T-cell (primary cell): ENCODE measurements at regions not wholly inside any gene's neighbourhood (a gene's known extent, or its start where the extent isn't known, plus 50 kb on each side); places are given as distances from the start of the nearest gene placed in this dataset.

Experiments
- ATAC-seq, 4 experiments: fragments of 200-7000 bp in 3 of 4; fragments of 150-1000 bp in 1 of 4; cut with Tn5 transposase; replicated peaks in 1 of 4; 1 replicate in 3 of 4; 2 replicates in 1 of 4; pipeline ENCODE4 v1.10.0; 2021; ENCODE audit warnings: moderate library complexity in 3 of 4, mild to moderate bottlenecking in 2 of 4, moderate number of reproducible peaks in 1 of 4
- CTCF ChIA-PET, 2 donors: fragments of 300-600 bp; sonication (Branson Sonifier 250); formaldehyde crosslinking; loops; one replicate each; lab custom pipeline; 2022; ENCODE audit warnings: antibody characterized with exemption in 2 of 2; lab: Charles Lee
- POLR2A ChIA-PET, 2 donors: fragments of 300-600 bp; sonication (Branson Sonifier 250); formaldehyde crosslinking; loops; one replicate each; lab custom pipeline; 2022; ENCODE audit warnings: antibody characterized with exemption in 2 of 2; lab: Charles Lee
- DNase-seq, 35 experiments: peaks; one replicate each; pipeline versions ENCODE4 v3.0.0 to v3.0.0-alpha.2; 2013 to 2023
- H3K27ac ChIP-seq: one replicate; pipeline ENCODE4 v1.5.1; 2013; ENCODE audit warnings: low read length
- H3K27me3 ChIP-seq, 2 experiments: replicated peaks in 1 of 2; 1 replicate in 1 of 2; 2 replicates in 1 of 2; pipeline versions ENCODE4 v1.6.1 to v1.7.0; 2013; ENCODE audit warnings: low read length in 1 of 2, mixed read lengths in 1 of 2; ENCODE audit not compliant: control insufficient read depth in 2 of 2, insufficient read depth in 2 of 2; ENCODE audit errors: extremely low read depth in 1 of 2
- H3K36me3 ChIP-seq, 2 donors: 1 replicate in 1 of 2; 2 replicates in 1 of 2; pipeline versions ENCODE4 v1.6.1 to v1.7.0; 2013; ENCODE audit warnings: low read length in 1 of 2; ENCODE audit not compliant: control insufficient read depth in 2 of 2, insufficient read depth in 1 of 2; ENCODE audit errors: extremely low read depth in 1 of 2
- H3K4me1 ChIP-seq, 2 experiments: 1 replicate in 1 of 2; 2 replicates in 1 of 2; pipeline versions ENCODE4 v1.6.1 to v1.7.0; 2013; ENCODE audit warnings: low read length in 2 of 2, mixed read lengths in 1 of 2; ENCODE audit not compliant: insufficient read depth in 2 of 2, control insufficient read depth in 1 of 2; ENCODE audit errors: extremely low read depth in 1 of 2
- H3K4me3 ChIP-seq, 2 donors: 1 replicate in 1 of 2; 2 replicates in 1 of 2; pipeline versions ENCODE4 v1.5.1 to v1.7.0; 2013; ENCODE audit warnings: mild to moderate bottlenecking in 2 of 2, low read length in 1 of 2, moderate library complexity in 1 of 2; ENCODE audit not compliant: control insufficient read depth in 1 of 2; ENCODE audit errors: extremely low read depth in 1 of 2
- H3K9me3 ChIP-seq: 2 replicates; pipeline ENCODE4 v1.7.0; 2013
- H3K27ac Mint-ChIP-seq, 2 donors: one replicate each; pipeline ENCODE4 v1.8.0; 2020 to 2021; ENCODE audit warnings: mild to moderate bottlenecking in 2 of 2, mixed read lengths in 2 of 2
- H3K27me3 Mint-ChIP-seq, 2 donors: one replicate each; pipeline ENCODE4 v1.8.0; 2021 to 2022; ENCODE audit warnings: mixed read lengths in 2 of 2
- H3K36me3 Mint-ChIP-seq: one replicate; pipeline ENCODE4 v1.8.0; 2021; ENCODE audit warnings: mixed read lengths
- H3K4me1 Mint-ChIP-seq, 3 donors: one replicate each; pipeline ENCODE4 v1.8.0; 2020 to 2022; ENCODE audit warnings: mixed read lengths in 3 of 3, mild to moderate bottlenecking in 1 of 3
- H3K4me3 Mint-ChIP-seq, 3 donors: one replicate each; pipeline ENCODE4 v1.8.0; 2020 to 2022; ENCODE audit warnings: mild to moderate bottlenecking in 3 of 3, mixed read lengths in 3 of 3, moderate library complexity in 3 of 3
- H3K9me3 Mint-ChIP-seq, 3 donors: one replicate each; pipeline ENCODE4 v1.8.0; 2020 to 2022; ENCODE audit warnings: mixed read lengths in 3 of 3
- WGBS: methylation state at CpG from one replicate; pipeline ENCODE4 v1.1.5; 2013; ENCODE audit warnings: missing lambda C conversion rate; ENCODE audit not compliant: insufficient coverage; 5-methylcytosine and 5-hydroxymethylcytosine counted together

DNA sequence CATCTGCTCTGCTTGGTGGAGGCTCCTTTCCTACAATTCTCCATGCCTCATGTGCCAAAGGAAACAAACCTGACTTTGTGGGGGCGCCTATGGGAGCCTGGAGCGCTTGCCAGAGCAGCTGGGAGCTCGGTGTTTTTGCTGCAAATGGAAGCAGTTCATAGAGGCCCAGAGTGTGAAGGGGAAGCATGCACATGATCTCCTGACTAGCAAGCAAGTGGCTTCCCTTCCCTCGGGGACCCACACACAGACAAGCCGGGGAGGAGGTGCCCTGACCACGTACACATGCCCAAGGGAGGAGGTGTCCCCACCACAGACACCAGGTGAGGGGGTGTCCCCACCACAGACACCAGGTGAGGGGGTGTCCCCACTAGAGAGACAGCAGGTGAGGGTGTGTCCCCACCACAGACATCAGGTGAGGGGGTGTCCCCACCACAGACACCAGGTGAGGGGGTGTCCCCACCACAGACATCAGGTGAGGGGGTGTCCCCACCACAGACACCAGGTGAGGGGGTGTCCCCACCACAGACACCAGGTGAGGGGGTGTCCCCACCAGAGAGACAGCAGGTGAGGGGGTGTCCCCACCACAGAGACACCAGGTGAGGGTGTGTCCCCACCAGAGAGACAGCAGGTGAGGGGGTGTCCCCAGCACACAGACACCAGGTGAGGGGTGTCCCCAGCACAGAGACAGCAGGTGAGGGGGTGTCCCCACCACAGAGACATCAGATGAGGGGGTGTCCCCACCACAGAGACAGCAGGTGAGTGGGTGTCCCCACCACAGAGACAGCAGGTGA, 106.8 kb downstream of the CRYAA start:
- peak in 27 of 35 experiments; percentile 5 to 53 (median 22) for DNase-seq
- peak overlapping the region in 1 of 3 donors; percentile 15 for H3K4me3 Mint-ChIP-seq
- H3K9me3 ChIP-seq = no peaks in the 10 kb centered on the region
- ChIA-PET POLR2A (no interaction called here), CTCF (no interaction called here)
- H3K36me3 ChIP-seq = no peaks in the 10 kb centered on the region
- peak in 1 of 4 experiments; percentile 80 for ATAC-seq
- no peaks in the 10 kb centered on the region for H3K36me3 Mint-ChIP-seq
- H3K27ac ChIP-seq = no peak overlapping the region
- H3K27ac Mint-ChIP-seq = no peak overlapping the region
- 30% methylated on average over 3 of the region's 6 CpGs for WGBS
- H3K4me1 Mint-ChIP-seq = peaks cover 0 to 7% (median 2%) of the 10 kb centered on the region in 3 donors
- H3K9me3 Mint-ChIP-seq = no peaks in the 10 kb centered on the region
- no peak overlapping the region for H3K4me3 ChIP-seq
- peaks cover 0 to 78% of the 10 kb centered on the region in 2 experiments for H3K27me3 ChIP-seq
- peaks cover 0 to 6% of the 10 kb centered on the region in 2 experiments for H3K4me1 ChIP-seq
- peaks cover 3 to 45% of the 10 kb centered on the region in 2 donors for H3K27me3 Mint-ChIP-seq

DNA sequence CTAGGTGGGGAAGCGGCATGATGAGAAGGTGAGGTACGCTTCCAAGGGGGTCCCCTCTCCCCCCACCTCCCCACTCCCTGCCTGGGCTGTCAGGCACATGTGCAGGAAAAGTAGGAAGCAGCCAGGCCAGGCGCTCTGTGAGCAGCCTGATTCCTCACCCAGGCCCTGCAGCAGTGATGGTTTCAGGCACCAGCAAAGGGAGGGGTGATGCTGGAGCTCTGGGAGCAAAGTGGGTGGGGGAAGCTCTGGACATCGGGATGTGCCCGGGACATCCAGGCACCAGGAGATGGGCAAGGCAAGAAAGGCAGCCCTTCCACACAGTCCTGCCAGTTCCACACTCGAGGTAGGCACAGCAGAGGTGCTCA, 106.1 kb downstream of the CRYAA start:
- ChIA-PET POLR2A (no interaction called here), CTCF (no interaction called here)
- Histone ChIP-seq H3K36me3 (no peaks in the 10 kb centered on the region), H3K9me3 (no peaks in the 10 kb centered on the region), H3K27me3 (peaks cover 0 to 79% of the 10 kb centered on the region in 2 experiments), H3K27ac (no peak overlapping the region), H3K4me3 (no peak overlapping the region), H3K4me1 (peaks cover 0 to 6% of the 10 kb centered on the region in 2 experiments)
- peaks cover 3 to 49% of the 10 kb centered on the region in 2 donors for H3K27me3 Mint-ChIP-seq
- H3K4me1 Mint-ChIP-seq = peaks cover 0 to 7% (median 2%) of the 10 kb centered on the region in 3 donors
- WGBS = 75% methylated on average over 2 of the region's 6 CpGs
- H3K36me3 Mint-ChIP-seq = no peaks in the 10 kb centered on the region
- DNase-seq (no peak), ATAC-seq (no peak)
- H3K27ac Mint-ChIP-seq = no peak overlapping the region
- no peak overlapping the region for H3K4me3 Mint-ChIP-seq
- H3K9me3 Mint-ChIP-seq = no peaks in the 10 kb centered on the region

DNA sequence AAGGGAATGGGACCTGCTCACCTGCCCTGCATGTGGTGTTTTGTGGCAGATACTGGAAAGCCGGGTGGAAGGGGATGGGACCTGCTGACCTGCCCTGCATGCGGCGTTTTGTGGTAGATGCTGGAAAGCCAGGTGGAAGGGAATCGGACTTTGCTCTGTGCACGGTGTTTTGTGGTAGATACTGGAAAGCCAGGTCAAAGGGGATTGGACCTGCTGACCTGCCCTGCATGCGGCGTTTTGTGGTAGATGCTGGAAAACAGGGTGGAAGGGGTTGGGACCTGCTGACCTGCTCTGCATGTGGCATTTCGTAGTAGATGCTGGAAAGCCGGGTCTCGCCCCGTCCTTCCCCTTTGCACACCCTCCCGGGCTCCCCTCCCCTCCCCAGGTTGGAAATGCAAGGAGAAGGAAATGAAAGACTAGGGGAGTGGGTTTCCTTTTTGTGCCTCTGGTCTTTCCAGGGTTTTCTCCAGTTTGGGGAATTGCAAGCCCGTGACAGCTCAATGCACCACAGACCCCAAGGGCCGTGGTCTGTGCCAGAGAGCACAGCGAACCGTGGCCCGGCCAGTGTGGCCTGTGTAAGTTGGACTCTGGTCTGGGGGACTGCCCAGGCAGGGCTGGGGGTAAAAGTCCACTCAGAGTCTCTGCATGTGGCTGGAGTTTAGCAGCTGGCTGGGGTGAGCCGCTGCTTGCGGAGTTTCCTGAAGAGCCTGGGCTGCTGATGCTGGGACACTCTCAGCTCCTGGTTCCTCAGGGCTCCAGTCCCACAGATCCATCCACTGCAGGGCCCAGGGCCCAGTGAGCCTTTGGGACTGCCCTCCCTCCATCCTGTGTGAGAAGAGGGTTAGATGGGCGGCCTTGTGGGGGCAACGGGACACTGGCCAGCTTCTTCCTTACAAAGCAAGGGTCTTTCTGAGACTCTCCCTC, 105.5 kb downstream of the CRYAA start:
- Histone ChIP-seq H3K27me3 (peaks cover 0 to 85% of the 10 kb centered on the region in 2 experiments), H3K36me3 (no peaks in the 10 kb centered on the region), H3K9me3 (no peaks in the 10 kb centered on the region), H3K4me1 (peaks cover 0 to 6% of the 10 kb centered on the region in 2 experiments), H3K27ac (no peak overlapping the region), H3K4me3 (no peak overlapping the region)
- no peak for DNase-seq
- ChIA-PET POLR2A (no interaction called here), CTCF (no interaction called here)
- no peak overlapping the region for H3K4me3 Mint-ChIP-seq
- H3K27ac Mint-ChIP-seq = no peak overlapping the region
- H3K4me1 Mint-ChIP-seq = peaks cover 0 to 7% (median 2%) of the 10 kb centered on the region in 3 donors
- H3K36me3 Mint-ChIP-seq = no peaks in the 10 kb centered on the region
- 84% methylated on average over 12 of the region's 21 CpGs for WGBS
- H3K27me3 Mint-ChIP-seq = peaks cover 3 to 49% of the 10 kb centered on the region in 2 donors
- H3K9me3 Mint-ChIP-seq = no peaks in the 10 kb centered on the region
- ATAC-seq = no peak

DNA sequence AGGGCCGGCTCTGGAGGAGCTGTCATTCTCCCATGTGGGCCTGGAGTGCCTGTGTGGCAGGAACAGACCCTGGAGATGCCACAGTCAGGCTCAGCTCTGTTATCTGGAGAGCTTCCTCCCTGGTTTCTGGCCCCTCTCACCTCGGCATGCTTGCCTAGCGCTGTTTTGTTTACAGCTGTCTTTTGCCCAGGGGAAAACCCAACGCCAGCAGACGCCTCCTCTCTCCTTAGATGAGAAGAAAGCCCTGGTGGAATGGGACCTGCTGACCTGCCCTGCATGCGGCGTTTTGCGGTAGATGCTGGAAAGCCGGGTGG, 104.9 kb downstream of the CRYAA start:
- 76% methylated on average over 8 of the region's 9 CpGs for WGBS
- H3K27ac ChIP-seq = no peak overlapping the region
- peaks cover 0 to 6% of the 10 kb centered on the region in 2 experiments for H3K4me1 ChIP-seq
- peaks cover 3 to 49% of the 10 kb centered on the region in 2 donors for H3K27me3 Mint-ChIP-seq
- H3K27me3 ChIP-seq = peaks cover 0 to 89% of the 10 kb centered on the region in 2 experiments
- no peaks in the 10 kb centered on the region for H3K9me3 Mint-ChIP-seq
- POLR2A ChIA-PET = no interaction called here
- DNase-seq (no peak), ATAC-seq (no peak)
- peaks cover 0 to 7% (median 2%) of the 10 kb centered on the region in 3 donors for H3K4me1 Mint-ChIP-seq
- no peaks in the 10 kb centered on the region for H3K36me3 Mint-ChIP-seq
- H3K4me3 Mint-ChIP-seq = no peak overlapping the region
- no peak overlapping the region for H3K27ac Mint-ChIP-seq
- H3K4me3 ChIP-seq = no peak overlapping the region
- CTCF ChIA-PET = no interaction called here
- no peaks in the 10 kb centered on the region for H3K9me3 ChIP-seq
- H3K36me3 ChIP-seq = no peaks in the 10 kb centered on the region

DNA sequence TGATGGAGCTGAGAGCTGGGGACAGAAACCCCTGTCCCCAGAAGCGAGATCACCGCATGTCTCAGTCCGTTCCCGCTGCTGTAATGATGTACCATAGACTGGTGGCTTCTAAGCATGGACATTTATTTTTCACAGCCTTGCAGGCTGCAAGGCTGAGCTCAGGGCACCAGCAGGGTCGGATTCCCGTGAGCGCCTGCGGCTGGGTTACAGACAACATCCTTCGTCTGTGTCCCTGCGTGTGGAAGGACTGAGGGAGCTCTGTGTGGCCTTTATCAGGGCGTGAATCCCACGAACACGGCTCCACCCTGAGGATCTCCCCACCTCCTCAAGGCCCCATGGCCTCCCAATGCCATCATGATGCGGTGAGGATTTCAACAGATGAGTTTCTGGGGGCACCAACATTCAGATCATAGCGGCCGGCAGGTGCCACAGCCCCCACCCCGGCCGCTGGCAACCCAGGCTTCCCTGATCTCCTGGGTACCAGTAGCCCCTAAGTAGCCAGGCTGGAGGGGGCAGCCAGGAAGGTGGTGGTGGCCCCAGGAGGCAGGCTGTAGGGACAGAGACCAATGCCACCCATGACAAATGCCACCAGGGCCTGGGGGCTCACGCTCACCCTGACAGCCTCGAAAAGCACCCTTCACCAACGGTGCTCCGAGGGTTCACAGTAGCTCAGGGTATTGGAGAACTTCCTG, 104.4 kb downstream of the CRYAA start:
- no peaks in the 10 kb centered on the region for H3K36me3 Mint-ChIP-seq
- no peaks in the 10 kb centered on the region for H3K9me3 ChIP-seq
- no peaks in the 10 kb centered on the region for H3K36me3 ChIP-seq
- peaks cover 0 to 85% of the 10 kb centered on the region in 2 experiments for H3K27me3 ChIP-seq
- no peak overlapping the region for H3K27ac ChIP-seq
- DNase-seq (no peak), ATAC-seq (no peak)
- H3K27ac Mint-ChIP-seq = no peak overlapping the region
- peaks cover 0 to 7% (median 2%) of the 10 kb centered on the region in 3 donors for H3K4me1 Mint-ChIP-seq
- no peak overlapping the region for H3K4me3 Mint-ChIP-seq
- H3K9me3 Mint-ChIP-seq = no peaks in the 10 kb centered on the region
- WGBS = 86% methylated on average over 21 of the region's 22 CpGs
- H3K4me3 ChIP-seq = no peak overlapping the region
- H3K27me3 Mint-ChIP-seq = peaks cover 3 to 48% of the 10 kb centered on the region in 2 donors
- POLR2A ChIA-PET = no interaction called here
- CTCF ChIA-PET = no interaction called here
- peaks cover 0 to 6% of the 10 kb centered on the region in 2 experiments for H3K4me1 ChIP-seq

DNA sequence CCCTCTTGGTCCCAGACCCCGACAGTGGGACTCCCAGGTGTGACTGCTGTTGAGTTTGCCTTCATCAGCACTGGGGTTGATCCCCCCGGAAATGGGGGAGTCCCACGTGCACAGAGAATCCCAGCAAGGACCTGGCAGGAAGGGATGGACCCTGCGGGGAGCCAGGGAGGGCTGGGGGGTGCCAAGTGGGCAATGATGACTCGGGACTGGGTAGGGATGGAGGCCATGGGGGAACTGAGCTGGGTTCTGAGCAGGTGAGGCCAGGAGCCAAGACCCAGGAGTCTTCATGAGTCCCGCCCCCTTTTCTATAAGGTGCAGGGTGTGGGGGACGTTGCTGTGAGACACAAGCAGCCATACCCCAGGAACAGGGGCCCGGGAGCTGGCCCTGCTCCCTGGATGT, 103.8 kb downstream of the CRYAA start:
- CTCF ChIA-PET = no interaction called here

More for the DNA sequence above, 103.8 kb downstream of the CRYAA start:
- no peak for ATAC-seq
- no peak for DNase-seq
- POLR2A ChIA-PET = no interaction called here
- H3K27ac ChIP-seq = no peak overlapping the region
- Mint-ChIP-seq H3K4me1 (peaks cover 0 to 7% (median 2%) of the 10 kb centered on the region in 3 donors), H3K4me3 (no peak overlapping the region), H3K9me3 (no peaks in the 10 kb centered on the region), H3K27me3 (peaks cover 3 to 42% of the 10 kb centered on the region in 2 donors), H3K36me3 (no peaks in the 10 kb centered on the region), H3K27ac (no peak overlapping the region)
- 68% methylated on average over 8 of the region's 8 CpGs for WGBS
- peaks cover 0 to 80% of the 10 kb centered on the region in 2 experiments for H3K27me3 ChIP-seq
- H3K4me3 ChIP-seq = no peak overlapping the region
- peaks cover 0 to 6% of the 10 kb centered on the region in 2 experiments for H3K4me1 ChIP-seq
- H3K9me3 ChIP-seq = no peaks in the 10 kb centered on the region
- H3K36me3 ChIP-seq = no peaks in the 10 kb centered on the region
